HG03280 (cell line): ENCODE measurements at regions not wholly inside any gene's neighbourhood (a gene's known extent, or its start where the extent isn't known, plus 50 kb on each side); places are given as distances from the start of the nearest gene placed in this dataset.

Source experiments
- ATAC-seq: cut with Tn5 transposase; IDR thresholded peaks from one replicate; pipeline ENCODE4 v1.9.1; 2021; ENCODE audit warnings: mild to moderate bottlenecking, moderate library complexity; ENCODE audit not compliant: unreplicated experiment

DNA sequence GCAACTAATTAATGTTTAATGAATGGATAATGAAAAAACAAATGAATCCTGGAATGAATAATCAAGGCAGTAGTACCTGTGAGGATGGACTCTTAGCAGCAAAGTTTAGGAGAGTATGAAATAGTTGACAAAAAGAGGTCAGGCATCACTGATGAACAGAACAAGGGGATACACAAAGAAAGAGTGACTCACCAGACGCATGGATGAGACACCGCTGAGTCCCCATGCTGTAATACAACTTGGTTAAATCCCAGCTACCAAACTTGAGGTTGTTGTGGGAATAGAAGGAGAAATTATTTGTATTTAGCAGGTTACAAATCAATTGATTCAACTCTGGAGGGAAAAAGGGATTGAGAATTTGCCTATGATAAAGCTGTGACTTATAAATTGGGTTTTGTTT lies 976.9 kb upstream of the TENM4 start:
- ATAC-seq, result no peak

DNA sequence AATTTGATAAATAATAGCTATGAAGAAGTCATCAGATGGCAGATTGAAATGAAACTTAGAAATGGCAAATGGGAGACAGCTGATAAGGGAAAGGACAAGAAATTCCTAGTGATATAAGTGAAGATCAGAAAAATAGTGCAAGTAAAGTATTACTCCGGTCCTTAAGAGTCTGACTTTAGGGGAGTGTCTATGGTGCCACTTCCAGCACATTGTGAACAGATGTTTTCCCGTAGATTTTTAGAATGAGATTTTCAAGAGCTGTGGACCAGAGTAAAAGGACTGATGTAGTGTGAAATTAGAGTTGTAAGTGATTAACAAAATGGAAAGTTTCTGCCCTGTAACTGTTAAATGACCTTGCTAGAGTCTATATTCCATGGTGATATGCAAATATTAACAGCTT lies 974.8 kb upstream of the TENM4 start:
- no peak for ATAC-seq

DNA sequence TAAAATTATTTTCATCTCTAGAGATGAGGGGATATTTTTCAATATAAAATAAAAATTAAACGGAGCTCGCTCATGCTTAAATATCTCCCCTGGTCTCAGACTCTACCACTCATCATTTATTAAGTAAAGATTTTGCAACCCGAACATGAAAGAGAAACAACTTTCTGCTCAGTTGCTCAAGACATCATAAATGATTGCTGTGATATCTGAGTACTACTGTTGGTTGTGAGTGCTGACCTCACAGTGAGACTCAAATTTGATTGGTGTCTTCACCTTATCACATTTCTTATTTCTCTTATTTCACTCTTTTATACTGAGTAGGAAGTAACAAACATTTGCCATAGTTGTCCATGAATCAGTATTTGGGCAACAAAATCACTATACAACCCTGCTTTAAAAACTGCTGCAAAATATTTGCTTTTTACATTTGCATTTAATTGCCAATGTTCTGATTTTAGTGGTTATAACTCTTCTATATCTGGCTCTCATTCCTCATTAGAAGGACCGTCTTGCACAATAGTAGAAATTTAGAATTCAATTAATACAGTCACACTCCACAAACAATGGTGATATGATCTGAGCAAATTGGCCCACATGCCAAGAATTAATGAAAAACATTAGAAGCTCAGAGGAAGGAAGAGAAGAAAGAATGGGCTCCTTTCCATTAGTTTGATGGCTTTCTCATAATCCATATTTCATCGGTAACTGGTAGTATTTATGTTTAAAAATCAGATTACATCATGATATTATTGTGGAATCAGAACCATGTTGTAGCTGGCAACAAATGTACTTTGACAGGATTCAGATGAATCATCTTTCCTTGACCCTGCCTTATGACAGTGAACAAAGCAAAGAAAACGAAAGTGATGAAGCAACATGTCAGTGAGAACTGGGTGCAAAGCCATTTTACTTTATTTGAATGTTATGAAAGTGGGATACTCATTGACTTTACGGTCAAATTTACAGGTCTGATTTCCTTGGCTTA lies 973.6 kb upstream of the TENM4 start:
- ATAC-seq, result no peak

DNA sequence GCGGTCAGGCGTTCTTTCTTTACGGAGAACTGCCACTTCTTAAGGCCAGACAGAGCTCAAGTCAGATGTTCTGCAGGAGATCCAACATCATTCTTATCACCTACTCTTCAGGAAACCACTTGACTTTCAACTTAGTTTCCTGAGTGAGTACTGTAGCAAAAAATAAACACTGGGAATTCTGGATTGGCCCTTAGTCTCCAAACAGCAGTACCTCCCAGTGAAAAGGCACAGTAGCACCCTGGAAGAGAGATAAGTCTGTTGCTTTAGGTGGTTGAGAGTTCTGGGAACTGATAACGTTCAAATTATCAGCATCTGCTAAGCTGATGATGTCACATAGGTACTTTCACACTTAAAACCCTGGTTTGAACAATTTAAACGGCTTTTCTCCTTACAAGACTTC lies 971.8 kb upstream of the TENM4 start:
- ATAC-seq, result no peak

DNA sequence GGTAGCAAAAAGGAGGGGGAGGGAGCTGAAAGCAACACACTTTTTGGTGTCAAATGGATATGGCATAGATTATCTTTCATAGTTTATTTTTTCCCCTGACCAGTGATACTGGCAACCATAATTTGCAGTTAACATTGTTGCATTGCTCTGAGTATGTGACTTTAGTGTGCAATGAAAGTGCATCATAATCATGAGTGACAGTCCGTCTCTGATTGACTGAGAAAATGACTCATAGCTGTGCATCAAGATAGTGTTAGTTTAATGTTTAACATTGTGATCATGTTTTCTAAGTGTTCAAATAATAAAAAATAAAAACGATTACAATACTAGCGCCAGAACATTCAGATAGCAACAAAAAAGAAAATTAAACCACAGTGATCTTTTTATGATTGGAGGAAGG lies 952.4 kb upstream of the TENM4 start:
- ATAC-seq, result no peak

DNA sequence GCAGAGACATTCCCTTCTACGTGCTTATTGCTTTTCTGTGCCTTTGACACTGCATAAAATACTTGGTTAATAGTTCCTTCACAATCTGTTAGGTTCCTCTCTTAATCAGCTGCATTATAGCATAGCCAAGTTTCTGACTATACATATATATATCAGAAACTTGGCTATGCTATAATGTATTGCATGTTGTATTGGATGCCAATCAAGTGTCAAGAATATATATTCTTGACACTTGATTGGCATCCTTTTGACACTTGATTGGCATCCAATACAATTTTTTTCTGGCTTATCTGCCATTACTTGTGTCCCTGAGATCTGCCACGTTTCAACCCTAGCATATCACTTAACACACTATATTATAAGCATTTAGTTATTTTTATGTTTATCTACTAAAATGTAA lies 949.7 kb upstream of the TENM4 start:
- ATAC-seq, result no peak

DNA sequence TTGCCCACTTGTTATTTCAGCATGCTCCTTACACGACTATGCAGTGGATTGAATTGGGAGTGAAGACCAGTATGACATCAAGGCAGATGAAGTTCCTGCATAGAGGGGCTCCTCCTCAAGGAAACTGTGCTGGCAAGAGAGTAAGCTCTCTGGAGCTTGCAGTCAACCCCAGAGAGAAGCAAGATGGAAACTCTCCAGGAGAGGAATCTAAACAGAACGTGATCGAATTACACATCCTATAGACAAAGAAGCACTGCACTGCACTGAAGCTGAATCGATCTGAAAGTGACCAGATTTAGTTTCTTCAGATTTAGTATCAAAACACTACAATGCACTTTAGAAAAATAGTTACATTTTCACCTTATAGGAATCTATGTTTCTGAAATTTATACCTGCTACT lies 947.7 kb upstream of the TENM4 start:
- no peak for ATAC-seq

DNA sequence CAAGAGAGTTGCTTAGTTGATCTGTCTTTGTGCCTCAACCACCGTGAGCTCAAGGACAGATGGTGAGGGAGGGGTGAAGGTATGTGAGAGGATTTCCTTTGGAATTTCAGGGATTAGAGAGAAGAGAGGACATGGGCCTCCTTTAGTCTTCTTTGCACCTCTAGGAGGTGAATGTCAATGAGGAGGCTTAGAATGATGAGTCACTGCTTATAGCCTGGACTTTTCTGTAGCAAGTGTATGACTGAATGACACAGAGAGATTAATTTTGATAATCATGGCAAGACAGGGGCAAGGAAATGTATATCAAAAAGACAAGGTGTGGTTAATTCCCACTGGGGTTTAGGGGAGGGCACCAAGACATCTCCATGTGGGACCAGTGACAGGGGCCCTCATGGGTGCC lies 947.3 kb upstream of the TENM4 start:
- ATAC-seq, result no peak

DNA sequence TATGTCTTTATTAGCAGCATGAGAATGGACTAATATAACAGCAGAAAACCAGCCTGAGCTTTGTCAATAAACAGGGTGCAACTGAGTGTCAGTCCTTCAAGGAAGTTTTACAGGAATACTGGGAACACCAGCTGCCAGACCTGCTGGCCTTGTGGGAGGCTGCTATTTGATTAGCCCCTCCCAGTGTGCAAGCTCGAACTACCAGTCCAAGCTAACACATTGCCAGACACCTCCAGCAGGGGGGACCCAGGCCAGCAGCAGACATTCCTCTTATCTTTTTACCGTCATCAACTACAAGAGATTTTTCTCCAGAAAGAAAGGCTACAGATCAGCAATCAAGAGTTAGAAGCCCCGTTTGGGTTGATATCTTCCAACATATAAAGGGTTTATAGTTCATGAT lies 942.8 kb upstream of the TENM4 start:
- no peak for ATAC-seq

DNA sequence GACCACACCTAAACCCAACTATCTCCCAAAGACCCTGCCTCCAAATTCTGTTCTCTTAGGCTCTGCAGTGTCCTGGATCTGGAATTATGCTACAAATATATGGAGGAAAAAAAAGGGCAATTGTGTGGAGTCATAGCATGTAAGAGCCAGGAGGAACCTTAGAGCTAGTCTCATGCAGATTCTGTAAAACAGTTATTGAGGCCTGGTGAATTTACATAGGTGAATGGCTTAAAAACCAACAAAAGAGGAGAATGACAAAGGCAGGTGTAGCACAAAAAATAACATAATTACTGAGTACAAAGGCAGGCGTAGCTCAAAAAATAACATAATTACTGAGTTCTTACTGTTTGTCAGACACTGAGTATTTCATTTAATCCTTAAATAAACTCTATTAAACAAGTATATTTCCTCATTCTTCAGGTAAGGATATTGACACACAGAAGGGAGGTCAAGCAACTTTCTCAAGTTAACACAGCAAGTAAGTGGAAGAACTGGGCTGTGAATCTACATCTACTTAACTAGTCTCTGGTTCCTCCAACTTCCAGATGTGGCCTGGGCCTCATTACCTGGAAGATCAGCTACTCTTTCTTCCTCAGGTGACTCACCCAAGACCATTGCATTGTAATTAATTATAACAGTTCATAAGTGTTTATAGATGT lies 938.9 kb upstream of the TENM4 start:
- no peak for ATAC-seq

DNA sequence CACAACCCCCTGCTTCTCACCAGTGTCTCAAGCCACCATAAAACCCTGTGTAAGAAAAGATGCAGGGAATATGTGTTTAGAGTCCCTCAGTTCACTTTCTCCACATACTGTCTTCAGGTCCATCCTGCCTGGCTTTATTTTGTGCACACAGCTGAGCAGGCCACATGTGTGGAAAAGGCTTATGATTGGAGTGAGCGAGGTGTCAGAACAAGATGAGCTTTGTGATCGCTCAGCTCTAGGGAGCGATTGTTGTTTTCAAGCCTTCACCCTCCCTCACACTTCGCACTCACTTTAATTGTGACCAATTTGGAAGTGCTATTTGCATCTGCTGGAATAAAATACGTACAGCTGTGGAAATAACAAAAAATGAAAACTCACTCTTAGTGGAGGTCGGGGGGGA lies 931.1 kb upstream of the TENM4 start:
- ATAC-seq, result no peak

DNA sequence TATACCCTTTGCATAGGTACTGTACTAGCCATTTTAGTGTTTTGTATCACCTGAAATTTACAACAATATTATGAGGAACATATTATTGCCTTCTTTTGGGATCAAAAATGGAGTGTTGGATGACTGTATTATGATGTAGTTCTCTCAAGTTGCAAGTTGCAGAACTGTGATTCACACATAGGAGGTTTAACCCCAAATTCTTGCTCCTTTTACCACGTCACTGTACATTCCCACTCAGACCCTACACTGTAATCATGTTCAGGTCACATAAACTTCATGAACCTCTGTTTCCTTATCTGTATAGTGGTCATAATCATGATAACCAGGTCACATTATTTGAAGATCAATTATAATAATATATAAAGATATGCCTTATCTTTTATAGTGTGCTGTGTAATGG lies 925.1 kb upstream of the TENM4 start:
- no peak for ATAC-seq

DNA sequence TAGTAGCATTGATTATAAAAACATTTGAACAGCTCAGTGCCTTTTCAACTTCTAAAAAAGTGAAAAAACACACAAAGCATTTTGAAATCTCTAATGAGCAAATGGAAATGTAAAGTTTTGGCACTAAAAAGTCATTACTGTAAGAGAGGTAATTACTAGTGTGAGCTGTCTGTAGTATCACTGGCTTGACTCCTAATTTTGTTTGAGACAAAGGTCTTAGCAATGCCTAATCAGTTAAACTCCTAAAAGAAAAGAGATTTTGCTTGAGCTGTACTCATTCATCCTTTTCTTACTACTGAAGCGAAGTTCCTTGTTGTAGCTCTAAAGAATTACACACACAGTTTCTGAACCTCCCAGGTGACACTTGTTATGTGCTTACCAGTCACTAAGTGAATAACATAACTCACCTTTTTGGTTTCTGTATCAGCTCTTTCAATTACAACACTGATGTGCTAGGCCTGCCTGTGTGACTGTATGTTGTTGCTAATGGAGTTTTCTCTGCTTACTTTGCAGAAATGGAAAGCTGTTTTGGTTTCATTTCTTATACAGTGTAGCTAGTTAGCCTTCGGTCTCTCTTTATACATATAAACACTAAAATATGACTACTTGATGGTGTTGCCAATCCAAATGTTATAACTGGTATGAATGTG lies 924.4 kb upstream of the TENM4 start:
- peak; percentile 90 for ATAC-seq

DNA sequence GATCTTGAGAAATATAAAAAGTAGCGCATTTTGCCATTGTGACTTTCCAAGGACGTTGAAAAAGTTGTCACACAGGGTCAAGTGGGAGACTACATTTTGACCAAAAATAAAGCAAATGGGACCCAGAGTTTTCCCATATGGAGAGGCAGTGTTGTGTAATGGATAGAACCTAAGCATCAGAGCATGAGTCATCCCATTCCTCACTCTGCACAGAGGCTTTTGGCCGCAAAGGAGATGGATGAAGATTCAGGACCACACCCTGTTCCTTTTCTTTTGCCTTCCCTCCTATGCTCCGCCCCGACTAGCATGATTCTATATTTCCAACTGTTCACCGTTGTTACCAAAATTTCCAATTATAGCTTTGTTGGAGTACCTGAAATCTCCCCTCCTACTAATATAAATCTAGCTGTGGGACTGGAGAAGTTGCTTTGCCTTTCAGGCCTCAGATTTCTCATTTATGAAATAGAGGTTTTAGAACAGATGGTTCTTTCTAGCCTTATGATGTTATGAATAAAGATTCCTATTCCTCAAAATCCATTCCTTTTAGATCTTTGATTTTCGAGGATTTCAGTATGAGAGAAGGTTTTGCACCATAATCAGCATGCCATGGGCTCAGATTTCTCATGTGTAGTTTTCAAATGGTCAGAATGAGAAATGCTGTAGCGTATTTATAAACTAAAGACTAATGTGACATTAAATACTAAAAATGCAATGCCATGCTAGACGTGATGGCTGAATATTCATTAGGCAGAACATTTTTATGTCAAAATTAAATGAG lies 921.9 kb upstream of the TENM4 start:
- ATAC-seq, result no peak

DNA sequence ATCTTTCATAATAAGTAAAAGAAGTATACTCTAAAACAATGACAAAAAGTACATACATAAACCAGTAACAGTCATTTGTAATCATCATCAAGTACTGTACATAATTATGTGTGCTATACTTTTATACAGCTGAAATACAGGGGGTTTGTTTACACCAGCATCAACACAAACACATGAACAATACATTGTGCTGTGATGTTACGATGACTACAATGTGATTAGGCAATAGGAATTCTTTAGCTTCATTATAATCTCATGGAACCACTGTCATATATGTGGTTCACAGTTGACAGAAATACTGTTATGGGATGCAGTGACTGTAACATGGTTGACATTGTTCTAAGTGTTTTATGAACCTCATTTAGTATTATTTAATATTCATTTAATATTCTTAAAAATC lies 914.4 kb upstream of the TENM4 start:
- ATAC-seq, result no peak

DNA sequence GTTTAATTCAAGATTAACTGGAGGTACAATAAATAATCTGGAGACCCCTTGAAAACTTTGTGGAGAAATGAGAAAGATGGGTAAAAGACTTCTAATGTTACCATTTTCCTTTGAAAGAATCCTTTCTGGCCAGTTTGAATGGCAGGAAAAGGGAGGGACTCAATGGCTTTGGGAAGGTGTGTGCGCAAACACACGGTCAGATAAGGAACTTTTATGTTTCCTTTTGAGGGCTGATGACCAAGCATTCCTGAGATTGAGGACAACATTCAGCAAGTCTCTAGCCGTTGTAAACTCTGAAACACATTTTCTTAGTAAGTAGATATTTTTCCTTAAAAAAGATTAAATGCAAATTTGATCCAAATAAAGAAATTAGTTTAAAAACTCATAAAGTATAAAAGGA lies 909.7 kb upstream of the TENM4 start:
- ATAC-seq, result no peak

DNA sequence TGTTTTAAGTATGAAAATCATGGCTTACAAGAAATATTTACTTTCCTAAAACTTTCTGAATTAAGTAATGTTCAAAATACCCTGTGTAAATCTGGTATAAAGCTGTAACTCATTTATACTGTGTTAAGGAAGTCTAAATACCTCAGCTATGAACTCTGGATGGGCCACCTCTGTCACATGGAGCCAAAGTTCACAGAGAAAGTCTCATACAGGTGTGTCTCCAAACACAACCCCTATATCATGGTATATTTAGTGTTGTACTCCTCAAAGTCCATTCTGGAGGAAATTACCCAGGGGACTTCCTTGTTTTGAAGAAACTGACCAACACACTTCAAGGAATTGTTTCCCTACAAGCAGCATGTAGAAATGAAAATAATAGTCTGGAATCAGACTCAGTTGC lies 909.2 kb upstream of the TENM4 start:
- no peak for ATAC-seq

DNA sequence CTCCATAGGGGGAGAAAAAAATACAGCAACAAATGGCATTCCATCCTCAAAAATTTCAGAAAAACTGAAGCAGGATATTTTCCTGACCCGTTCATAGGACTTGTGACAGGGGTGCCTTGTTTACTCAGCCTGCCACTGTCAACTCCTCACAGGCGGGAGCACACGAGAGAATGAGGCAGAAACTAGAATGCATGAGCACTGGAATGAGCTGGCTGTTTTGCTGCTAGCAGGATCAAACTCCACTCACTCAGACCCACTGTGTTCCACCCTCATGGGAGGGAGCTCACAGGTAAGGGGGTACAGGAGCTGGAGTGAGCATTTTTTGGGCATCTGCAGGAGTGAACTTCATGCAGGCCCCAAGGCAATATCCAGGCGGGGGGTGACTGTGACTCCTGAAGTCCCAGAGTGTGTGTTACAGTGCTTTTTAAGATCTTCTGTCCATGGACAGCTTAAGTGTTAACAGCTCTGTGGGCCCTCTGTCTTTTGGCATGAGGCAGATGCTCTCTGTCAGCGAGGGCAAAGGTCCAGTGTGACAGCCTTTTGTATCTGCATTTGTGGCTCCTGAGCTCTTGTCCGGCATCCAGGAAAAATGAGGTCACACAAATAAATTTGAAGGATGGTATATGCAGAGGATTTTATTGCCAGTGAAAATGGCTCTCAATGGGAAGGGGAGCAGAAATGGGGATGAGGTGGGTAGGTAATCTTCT lies 905.7 kb upstream of the TENM4 start:
- ATAC-seq, result no peak

DNA sequence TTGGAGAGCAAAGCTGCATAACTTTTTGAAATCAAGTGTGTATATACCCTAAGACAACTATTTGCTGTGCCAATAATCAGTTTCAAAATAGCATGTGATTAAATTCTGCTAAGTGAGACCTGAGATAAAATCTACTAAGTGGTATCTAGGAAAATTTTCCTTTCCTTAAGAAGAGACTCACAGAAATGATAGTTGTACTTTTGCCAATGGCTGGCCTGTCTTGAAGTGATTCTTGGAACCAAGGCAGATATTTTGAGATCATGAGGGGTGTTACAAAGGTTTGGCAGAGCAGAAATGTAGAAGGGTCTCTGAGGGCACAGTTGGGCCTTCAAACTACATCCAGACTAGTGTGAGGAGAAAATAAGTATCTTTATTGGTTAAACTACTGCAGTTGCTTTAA lies 902.6 kb upstream of the TENM4 start:
- ATAC-seq, result no peak

DNA sequence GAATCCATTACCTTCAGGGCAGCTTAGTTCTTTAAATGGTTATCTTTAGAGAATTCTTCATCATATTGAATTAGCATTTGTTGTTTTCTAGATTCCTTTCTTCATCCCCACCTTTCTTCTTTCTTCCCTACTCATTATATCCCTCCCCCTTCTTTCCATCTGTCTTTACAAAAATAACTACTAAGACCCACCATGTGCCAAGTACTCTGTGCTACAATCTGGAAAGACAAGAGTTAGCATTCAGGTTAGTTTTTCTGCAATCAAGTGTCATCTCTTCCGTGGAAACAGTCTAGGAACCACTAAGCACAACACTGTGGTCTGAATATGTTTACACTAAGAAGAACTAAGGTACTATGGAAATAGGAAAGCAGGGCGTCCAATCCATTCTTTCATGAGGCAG lies 897.4 kb upstream of the TENM4 start:
- ATAC-seq, result no peak

DNA sequence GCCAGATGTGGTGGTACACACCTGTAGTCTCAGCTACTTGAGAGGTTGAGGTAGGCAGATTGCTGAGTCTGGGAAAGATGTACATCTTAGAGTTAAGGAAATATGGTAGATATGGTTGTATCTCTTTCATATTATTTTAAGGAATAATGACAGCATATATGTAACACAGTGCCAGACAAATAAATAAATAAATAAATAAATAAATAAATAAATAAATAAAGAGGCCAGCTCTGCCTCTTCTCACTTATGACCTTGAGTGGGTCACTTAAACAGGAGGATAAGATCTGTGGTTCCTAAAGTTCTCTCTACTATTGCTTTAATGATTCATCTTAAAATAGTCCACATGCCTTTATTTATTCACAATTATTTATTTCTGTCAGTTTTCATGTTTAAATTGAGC lies 890.9 kb upstream of the TENM4 start:
- ATAC-seq, result no peak
